COR-L47 (cell line): ENCODE measurements at regions not wholly inside any gene's neighbourhood (a gene's known extent, or its start where the extent isn't known, plus 50 kb on each side); places are given as distances from the start of the nearest gene placed in this dataset.
"Not testable (repeated sequence)": the region's sequence is repeated elsewhere in the genome, so short reads cannot be mapped to it uniquely, and the experiment has no call there.

Experiments used
- DNase-seq: peaks from one replicate; lab custom pipeline; 2025; lab: John Stamatoyannopoulos, UW

DNA sequence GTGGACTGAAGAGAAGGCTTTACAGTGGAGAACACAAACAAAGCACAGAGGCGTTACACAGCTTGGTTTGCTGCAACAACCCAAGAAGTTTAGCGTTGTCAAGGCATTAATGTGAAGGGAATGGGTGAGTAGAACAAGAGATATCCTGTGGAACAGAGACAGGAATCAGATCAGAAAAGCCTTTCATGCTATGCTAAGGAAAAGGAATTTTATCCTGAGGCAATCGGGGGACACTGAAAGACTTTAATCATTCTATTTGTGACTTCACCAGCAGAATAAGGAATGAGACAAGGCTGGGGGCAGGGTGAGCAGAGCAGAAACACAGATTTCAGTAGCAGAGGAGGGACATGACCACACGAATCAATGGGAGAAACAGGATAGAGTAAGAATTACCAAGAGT, 600.7 kb downstream of the IRS1 start:
- no peak for DNase-seq

DNA sequence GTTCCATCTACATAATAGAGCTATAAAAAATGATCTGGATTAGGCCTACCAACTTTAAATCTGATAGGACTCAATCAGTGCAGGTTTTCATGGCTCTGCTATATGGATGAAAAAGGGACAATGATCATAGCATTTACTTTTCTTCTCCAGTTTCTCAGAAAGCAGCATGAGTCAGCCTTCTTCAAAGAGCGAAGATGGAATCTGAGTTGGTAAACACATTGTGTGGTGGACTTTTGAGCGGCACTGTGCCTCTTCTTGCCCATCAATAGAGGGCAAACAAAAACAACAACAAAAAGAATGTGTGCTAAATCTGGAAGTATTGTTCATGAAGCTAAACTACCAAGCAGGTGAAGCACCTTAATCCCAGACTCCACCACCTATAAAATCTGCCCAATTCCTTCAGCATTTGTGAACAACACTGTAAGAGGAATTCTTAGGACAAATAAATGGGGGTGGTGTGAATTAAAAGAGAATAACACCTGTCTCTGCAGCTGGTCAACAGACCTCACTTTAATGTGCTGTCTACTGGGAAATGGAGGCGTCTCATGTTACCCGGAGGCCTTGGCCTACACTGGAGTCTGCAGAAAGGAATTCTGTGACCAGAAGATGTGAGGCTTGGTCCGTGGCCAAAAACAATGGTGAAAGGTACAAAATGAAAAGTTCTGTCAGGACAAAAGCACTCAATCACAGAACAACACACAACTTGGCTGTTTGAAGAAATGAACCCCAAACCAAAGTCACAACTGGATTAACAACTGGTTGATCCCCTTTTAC, 609.0 kb downstream of the IRS1 start:
- no peak for DNase-seq

DNA sequence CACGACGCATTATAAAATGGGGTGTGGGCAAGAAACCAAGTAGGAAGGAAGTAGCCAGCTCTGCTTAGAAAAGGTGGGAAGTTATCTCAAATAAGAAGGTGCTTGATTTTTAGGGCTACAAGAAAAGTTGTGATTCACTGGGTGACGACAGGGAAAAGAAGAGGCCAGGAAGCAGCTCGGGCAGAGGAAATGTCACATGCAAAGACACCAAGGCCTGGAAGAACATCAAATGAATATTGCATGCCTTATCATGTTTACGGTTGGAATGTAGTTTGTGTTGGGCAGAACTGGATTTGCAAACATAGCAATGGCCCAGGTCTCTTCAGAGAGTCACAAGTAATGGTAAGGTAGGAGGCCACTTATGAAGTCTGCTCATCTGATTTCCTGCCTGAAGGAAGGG, 610.6 kb downstream of the IRS1 start:
- no peak for DNase-seq

DNA sequence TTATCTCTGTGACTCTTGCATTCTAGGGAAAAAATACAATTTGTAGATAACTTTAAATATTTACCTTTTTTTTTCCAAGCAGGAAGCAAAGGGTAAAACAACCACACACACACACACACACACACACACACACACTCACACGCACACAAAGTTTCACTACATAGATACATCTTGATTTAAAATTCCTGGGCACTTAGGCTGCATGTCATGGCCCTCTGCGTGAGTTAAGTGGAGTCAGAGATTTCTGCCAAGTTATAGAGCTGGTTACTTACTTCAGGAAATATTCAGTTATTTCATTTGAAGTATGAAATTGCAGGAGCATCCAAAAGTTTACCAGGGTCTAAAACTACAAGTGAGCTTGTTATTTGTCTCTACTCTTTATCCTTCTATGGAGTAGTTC, 612.0 kb downstream of the IRS1 start:
- no peak for DNase-seq

DNA sequence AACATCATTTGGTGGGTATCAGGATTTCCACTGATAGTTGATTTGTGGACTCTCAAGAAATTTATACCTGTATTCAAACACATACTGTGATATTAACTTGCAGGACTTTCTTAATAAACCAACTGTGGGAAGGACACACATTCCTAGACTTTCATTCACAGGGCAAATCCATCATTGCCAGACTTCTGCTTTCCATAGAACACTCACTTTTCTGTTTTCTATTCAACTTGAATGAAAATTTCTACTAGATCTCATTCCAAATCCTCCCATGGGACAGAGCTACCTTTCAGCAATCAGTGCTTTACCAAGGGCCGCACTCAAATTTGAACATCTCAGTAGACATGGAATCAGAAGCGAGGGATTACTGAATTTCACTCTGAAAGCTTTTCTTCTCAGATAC, 612.5 kb downstream of the IRS1 start:
- DNase-seq = no peak

DNA sequence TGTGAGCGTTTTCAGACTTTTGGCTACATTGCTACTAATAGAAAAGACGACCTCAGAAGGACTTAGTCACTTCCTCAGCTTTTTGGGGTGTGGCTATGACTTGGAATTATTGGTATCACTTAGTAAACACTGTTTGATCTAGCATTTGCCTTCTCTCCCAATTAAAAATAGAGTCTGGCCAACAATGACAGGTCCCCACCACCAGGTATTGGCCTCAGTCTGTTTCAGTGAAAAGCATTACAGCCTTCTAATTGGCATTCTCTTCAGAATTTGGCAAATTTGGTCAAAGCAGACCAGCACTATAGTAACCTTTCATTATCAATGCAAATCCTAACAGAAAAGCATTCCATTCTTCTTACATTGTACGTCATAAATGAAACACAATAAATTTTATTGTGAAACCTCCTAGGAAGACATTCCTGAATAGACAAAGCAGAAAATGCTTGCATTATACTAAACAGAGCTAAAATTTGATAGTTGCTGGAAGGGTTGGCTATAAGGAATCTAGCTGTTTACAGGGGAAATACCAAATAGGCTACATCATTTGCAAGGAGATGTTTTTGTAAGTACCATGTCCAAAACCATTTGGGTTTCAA, 613.9 kb downstream of the IRS1 start:
- no peak for DNase-seq

DNA sequence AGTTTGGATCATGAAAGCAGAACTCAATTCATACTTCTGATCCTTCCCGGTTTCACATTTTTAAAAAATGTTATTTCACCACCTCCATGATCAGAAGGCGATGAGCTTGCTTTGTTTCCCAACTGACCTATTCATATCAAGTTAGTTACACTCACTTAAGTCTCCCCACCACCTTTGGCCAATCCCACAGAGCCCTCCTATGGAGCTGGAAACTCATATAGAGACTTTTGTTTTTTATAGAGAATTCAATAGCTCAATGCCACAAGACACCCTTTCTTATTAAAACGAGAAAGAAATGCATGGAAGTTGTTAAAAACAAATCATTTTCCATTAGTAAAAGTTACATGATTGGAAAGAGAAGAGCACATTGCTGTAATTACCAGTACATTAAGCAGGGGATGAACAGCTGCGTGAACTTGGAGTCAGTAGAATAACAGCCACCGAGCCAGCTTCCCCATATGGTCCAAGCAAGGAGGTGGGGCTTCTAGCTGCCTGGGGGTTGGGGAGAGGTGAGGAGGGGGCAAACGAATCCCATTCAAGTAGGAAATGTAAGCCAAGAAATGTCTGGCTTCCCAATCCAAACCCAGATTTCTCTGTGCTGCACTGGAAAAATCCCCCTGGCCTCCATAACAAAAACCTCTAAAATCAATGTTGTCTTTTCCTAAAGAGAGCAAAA, 614.5 kb downstream of the IRS1 start:
- DNase-seq = no peak

DNA sequence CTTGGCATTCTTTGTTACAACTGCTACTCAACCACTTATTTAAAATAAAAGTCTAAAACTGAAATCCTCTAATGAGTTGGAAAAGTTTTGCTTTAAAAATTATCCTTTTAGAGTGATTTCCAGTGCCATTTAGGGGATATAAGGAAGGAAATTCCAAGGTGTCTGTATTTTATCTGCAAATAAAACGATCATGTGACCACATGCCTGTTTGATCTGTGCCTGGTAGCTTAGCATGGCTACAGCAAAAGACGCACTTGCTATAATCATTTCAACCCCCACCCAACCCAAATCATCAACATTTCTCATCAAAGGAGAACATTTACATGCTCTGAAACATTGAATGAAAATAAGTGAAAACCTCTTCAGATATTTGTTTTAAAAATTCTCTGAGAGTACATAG, 615.1 kb downstream of the IRS1 start:
- DNase-seq = no peak

DNA sequence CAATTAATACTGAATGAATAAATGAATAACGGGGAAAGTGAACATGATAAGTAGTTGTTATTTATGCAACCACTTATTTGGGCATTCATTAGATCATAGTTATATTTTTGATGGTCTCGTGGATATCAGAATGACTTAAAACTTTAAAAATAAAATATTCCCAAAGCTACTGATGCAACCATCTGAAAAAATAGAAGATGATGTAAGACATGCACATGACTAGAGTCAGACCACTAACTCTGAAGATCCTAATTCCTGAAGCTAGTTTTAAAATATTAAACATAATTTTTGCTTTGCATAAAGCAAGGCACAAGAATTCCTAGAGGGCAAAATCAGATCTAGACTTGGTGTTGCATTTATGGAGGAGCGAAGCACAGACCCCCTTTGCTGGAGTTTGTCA, 616.1 kb downstream of the IRS1 start:
- no peak for DNase-seq

DNA sequence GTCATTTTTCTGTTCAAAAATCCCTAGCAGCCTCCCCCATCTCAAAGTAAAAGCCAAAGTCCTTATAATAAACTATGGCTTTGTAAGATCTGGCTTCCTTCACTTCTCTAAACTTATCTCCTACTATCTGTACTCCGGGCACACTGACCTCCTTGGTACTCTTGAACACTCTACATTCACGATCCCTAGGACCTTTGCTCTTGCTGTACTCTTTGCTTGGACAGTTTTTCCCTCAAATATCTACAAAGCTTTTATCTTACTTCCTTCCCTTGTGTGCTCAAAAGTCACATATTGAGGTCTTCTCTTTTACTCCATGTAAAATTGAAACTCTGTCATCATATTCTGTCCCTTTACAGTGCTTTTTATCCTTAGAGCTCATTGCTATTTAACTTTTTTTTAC, 616.6 kb downstream of the IRS1 start:
- DNase-seq = no peak

DNA sequence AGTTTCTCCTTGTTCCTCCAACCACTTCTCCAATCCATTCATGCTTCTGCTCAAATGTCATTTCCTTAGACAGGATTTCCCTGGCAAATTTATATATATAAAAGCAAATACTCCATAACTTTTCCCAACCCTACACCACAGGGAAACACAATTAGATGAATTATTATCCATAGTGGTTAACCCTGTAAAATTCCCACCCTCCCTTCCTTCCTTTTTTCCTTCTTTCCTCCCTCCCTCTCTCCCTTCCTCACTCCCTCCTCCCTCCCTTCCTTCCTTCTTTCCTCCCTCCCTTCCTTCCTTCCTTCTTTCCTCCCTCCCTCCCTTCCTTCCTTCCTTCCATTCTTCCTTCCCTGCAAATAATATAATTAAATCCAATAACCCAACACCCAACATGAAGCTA, 617.7 kb downstream of the IRS1 start:
- no peak for DNase-seq

DNA sequence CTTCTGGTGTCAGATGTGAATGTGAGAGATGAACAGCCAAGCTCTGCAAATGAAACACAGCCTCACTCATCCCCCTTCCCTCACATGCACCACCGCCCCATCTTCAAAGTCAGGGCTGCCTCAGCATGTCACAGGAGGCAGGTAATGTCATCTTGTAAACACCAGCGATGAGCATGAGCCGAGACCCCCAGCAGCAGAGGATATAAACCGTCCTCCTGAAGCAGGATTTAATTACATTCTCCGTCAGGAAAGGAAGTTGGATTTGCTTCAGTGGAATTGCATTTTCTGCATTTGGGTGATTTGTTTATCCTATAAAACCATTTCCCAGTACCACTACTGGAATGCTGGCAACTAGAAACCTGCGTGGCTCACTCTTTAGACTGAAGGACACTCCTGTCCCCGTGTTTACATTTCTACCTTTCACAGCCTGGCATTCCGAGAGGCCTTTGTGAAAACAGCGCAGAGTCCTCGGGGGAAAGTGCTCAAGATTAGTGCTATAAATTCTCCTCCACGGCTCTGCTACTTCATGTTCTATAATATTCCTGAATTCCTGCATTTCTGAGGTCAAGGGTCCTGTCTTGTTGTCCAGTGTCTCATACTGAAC, 619.2 kb downstream of the IRS1 start:
- no peak for DNase-seq

DNA sequence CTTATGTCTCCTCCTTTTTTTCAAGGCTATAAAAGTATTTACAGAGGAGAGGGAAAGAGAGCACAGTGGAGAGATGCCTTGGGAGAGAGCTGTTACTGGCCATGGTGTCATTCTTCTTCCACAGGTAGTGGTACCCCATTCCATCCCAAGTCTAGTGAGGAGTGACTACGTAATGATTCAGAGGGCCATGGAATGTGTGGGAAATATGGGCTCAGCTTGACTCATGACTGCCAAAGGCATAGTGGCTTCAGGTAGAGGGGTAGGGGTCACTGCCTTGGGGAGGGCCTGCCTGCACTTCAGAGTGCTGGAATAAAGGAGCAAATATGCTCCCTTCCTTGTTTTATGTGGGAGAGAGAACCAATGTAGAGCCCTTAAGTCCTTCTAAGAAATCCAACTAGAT, 620.6 kb downstream of the IRS1 start:
- no peak for DNase-seq

DNA sequence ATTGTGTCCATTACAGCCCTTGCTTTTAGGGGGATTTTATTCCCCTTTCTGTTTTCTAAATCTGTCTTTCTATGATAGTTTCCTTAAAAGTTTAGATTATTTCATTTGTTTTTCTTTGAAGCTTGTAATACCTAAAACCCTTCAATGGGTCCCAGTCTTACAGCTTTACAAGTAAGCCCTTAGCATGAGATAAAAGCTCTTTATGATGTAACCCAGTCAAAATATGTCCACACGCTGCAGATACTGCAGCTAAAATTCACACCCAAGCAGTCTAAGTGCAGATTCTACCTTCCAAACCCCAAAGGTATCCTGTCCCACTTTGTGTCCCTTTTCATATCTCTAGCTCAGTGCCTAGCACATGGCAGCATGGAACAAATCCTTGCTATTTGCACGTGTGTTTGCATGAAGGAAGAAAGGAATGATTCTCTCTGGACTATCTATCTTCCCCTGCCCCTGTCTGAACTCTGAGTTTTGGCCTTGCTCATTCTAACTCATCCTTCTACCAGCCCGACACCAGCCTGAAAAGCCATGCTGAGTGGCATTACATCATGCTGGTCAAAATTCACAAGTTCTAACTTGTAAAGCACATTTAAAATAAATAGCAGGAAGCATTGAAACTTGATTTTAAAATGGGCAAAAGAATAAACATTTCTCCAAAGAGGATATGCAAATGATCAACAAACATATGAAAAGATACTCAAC, 623.2 kb downstream of the IRS1 start:
- DNase-seq = no peak

DNA sequence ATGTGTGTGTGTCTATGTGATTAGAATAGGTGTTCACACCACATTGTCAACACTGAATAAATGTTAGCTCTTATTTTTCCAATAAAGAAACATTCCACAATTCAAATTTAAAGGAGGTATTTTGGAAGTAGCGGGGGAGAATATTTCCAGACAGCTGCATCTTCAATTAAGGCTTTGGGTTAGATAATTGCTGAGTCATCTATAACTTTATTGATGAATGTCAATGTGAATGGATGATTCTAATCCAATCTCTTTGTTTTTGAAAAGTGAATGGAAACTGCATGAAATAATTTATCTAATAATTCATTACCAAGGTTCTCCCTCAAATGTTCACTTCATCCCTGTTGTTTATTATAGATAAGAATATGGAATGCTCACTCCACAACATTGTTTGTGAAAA, 625.2 kb downstream of the IRS1 start:
- DNase-seq = no peak

DNA sequence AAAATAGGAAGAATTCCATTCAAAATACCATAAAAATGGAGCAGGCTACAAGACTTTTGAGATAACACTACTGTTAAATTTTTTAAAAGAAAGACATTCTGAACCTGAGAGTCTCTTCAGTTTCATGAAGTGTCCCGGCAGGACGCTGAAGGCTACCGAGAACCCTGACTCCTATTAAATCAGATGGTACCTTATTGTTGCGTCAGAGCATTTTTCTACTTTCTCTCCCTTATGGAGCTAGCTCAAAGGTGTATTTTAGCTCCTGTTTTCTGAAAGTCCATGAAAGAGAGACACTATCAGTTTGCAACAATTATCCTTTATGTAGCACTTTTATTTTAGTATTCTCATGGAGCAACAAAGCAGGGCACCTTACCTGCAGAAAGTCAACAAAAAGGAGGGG, 626.7 kb downstream of the IRS1 start:
- no peak for DNase-seq

DNA sequence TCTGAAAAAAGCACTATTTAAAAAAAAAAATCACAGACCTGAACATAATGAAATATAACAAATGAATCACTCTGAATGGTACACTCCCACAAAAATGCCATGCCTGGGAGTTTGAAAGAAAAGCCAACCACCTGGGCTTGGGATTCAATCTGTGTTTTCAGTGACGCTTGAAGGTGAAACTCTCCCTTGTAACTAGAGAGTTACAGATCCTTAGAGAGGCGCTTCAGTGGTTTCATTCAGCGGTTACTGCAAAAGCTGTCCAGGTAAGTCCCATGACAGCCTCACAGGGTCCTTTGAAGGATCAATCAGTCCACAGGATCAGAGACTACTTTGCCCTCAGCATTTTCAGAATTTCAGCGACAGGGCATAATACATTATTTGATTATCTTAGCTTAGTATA, 627.3 kb downstream of the IRS1 start:
- DNase-seq = no peak

DNA sequence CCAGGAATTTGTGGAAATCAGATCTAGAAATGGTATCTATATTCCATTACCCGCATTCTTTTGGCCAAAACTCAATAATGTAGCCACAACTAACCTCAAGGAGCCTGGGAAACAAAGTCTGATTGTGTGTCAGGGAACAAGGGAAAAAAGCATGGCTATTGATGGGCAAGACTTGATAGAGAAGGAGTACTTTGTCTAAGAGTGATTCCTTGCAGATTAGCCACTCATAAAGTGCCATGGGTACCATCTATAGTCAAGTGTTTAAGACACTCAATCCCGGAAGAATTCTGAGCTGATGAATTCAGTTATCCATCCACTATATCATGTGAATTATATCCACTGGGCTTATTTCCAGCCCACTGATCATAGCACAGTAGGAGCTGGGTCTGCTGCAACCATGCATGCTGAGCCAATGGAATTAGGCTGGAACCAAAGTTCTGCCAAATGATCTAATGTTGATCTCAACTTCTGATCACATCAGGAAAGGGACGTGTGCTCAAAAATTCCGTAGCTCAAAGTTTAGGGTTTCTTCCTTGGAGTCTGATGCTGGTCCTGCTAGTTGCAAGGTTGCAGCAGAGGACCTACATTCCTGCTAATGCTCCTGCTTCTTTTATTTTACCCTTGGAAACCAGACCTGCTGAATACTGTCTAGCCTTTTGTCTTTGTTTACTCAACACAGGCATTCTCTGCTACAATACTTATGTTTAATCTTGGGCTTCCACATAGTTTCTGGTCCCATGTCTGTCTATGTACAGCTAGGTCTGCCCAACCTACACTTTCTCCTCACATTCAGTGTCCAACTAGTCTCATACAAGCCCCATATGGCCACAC, 629.7 kb downstream of the IRS1 start:
- no peak for DNase-seq

DNA sequence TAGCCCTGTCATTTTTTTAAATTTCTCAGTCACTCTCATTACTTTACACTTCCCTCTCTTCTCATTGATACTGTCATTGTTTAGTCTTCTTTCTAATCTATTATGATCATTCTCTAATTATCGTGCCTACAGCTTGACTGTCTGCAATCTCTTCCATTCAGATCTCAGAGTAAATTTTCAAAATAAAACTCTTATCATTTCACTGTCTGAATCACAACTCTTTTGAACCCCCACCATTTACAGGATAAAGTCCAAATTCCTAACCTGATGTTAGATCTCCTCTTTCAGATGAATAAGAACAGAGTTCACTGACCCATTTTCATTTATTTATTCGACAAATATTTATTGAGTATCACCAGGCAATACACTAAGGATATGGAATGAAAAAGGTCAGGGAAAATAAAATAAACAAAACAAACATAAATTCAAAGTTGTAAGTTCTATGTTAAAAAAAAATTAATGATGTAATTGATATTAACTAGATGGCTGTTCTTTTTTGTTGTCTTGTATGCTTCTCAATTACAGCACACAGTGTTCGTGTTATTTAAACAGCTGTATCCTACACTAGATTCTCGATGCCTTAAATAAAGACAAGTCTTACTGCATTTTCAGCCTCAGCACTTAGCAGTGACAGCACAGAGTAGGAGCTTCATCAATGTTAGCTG, 631.0 kb downstream of the IRS1 start:
- DNase-seq = no peak

DNA sequence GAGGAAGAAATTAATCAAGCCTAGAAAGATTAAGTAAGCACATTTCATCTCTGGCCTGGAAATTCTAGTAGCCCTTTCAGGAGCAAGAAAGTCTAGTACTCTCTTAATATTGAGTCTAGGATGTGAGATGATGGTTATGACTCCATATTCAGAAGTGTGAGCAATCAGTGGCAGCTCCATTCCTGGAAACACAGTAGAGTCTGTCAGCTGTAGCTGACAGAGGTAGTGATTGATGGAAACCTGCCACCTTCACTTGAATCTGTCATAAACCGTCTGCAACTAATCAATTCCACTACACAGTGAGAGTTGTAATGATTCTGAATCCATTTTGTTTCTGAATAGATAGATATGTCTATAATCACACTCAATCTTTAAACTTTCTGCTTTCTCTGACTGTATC, 635.1 kb downstream of the IRS1 start:
- DNase-seq = no peak

DNA sequence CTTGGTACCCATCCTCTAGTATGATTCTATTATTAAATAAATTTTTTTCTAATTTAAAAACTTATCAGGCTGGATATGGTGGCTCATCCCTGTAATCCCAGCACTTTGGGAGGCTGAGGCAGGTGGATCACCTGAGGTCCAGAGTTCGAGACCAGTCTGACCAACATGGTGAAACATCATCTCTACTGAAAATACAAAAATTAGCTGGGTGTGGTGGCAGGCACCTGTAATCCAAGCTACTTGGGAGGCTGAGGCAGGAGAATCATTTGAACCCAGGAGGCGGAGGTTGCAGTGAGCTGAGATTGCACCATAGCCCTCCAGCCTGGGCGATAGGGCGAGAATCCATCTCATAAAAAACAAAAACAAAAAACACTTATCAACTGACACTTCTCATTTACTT, 639.0 kb downstream of the IRS1 start:
- not testable (repeated sequence) for DNase-seq
